COLO668 (cell line): ENCODE measurements at regions not wholly inside any gene's neighbourhood (a gene's known extent, or its start where the extent isn't known, plus 50 kb on each side); places are given as distances from the start of the nearest gene placed in this dataset.
"Not testable (repeated sequence)": the region's sequence is repeated elsewhere in the genome, so short reads cannot be mapped to it uniquely, and the experiment has no call there.

Experiments used
- DNase-seq: peaks from one replicate; lab custom pipeline; 2025; ENCODE audit not compliant: unreplicated experiment; lab: John Stamatoyannopoulos, UW

DNA sequence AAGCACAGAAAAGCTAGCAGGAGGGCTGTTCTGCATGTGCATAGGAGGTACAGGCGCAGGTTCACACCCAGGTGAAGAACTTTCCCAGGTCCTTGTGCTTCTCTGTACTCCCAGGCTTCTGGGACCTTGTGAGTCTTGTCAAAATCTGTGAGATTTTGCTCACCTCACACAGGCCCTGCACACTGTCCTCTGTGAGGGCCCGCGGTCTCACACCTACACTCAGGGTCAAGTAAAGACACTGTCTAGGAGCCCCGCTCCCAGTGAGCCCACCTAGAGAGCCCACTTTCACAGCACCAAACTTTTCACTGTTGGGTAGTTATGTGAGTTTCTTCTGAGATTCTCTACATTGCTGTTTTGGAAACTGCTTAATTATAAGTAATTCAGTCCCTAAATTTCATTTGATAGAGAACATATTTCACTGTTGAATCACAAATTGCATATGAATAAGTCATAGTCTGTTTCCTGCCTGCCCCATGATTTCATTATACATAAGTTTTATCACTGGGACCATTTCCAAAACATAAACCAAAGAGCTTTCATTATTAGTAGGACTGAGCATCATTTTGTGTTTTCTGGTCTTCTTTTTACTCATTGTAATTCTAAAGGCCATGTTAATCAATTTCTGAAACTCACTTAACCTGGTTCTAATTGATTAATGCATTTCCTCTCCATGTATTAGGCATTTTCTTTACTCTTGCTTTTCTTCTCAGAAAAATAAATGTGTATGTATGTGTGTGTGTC lies 234.2 kb upstream of the SPOPL start:
- DNase-seq = no peak

DNA sequence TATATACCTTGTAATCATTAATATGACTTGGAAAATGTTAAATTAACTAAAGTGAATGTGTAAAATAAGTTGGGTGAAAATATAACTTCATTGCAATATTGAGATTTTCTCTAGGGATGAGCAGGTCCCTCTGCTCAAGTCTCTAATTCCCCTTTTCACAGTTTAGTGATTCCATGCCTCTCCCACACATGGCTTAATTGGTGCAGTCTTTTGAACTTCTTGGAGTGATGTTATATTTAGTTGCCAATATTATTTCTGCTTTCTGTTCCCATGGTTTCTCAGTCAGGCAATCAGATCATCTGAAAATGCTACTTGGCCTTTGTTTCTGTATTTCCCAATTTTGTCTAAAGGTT lies 233.7 kb upstream of the SPOPL start:
- DNase-seq = no peak

DNA sequence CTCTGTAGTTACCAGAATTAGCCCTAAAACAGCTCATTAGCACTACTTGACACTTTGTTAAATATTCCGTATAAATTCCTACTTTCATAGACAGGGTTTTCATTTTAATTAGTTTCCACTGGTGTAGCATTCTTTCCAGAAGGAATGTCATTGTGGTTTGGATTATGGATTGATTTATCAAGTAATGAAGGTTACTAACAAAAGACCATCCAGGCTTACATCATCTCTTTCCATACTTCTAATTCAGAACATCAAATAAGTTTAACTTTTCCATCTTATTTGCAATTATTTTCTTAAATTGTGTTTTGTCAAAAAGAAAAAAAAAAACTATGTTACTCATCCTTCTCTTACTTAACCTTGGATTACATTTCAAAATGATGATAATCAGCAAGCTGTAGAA lies 231.8 kb upstream of the SPOPL start:
- DNase-seq = no peak

DNA sequence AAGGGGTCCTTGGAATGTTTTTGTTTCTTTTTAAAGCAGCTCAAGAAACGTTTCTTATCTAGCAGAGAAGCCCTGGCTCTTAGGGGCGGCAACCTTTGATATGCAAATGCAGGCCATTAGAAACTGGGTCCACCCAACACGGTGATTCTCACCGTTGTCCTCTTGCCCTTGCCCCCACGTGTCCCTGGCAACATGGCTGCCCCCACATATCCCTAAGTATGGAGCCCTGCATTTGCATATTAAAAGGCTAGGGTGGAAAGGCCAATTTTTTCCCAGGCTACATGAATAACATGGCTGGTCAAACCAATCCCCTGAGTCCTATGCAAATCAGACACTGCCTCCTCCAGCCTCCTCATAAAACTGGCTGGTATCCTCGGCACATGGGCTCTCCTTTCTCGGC lies 230.1 kb upstream of the SPOPL start:
- no peak for DNase-seq

DNA sequence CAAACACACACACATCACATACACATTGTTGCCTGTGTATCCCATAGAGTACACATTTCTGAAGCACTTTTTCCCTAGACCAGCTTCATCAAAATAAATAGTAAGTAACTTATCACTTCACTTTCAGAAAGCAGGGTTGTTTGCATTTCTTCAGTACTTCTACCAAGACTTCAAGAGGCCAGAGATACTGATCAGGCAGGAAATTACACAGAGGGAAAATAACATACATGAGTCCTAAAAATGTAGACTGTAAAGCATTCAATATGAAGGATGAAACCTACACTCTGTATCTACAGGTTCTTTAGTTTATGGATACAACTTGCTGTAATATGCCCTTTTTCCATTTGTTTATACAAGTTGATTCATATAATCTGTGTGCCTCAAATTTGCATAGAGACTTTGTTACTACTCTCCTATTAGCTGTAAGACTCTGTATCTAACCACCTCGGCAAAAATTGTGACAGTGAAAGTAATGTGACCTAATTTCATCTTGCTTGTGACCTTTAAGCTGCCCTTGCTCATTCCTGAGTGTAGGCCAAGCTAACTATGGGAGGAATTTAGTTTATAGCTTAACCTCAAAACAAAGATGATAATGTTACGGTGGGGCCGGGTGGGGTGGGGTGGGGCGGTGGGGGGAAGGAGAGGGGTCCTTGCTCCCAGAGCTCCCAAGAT lies 228.9 kb upstream of the SPOPL start:
- no peak for DNase-seq

GRCh38 chr2:138273280-138273679 lies 228.3 kb upstream of the SPOPL start:
- not testable (repeated sequence) for DNase-seq

- DNase-seq = no peak
These were observed 226.9 kb upstream of the SPOPL start for GRCh38 chr2:138274421-138275291.

DNA sequence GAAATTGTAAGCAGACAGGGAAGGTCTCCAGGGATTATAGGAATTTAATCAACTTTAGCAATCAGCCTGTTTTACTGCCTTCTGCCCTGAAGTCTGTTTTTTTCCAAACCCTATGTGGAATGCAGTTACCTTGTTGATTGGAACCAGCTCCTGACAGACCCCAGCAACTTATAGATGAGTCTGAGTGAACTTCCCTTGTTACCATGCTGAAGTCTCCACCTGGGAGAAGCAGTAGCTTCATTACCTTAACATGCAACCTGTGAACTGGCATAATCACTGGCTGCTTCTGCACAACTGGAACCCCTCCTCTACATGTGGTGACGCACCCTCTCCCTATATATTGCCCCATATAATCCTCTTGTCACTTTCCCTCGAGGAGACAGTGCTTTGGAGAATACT lies 226.3 kb upstream of the SPOPL start:
- no peak for DNase-seq

GRCh38 chr2:138275881-138276280 lies 225.7 kb upstream of the SPOPL start:
- DNase-seq = no peak

- DNase-seq = no peak
These were observed 225.2 kb upstream of the SPOPL start for GRCh38 chr2:138276339-138276738.

- DNase-seq = no peak
These were observed 224.5 kb upstream of the SPOPL start for GRCh38 chr2:138277062-138277461.

DNA sequence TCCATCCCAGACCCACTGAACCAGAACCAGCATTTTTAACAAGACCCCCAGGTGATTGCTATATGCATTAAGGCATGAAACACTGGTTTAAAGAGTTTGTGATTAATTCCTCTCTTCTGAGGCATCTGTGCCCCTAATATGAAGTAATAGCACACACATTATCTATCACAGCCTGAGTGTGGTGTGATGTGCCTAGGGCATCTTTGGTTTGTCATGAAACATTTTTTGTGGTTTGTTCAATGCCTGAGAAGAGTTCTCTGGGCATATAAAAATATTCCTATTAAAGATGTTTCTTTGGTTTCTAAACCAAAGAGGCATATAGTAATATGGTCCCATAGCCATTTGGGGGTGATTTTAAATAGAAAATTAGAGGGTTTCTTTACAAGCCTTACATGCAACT lies 221.7 kb upstream of the SPOPL start:
- DNase-seq = no peak

- DNase-seq = no peak
These were observed 220.4 kb upstream of the SPOPL start for GRCh38 chr2:138280999-138281695.

- DNase-seq = no peak
These were observed 219.4 kb upstream of the SPOPL start for GRCh38 chr2:138282014-138282672.

GRCh38 chr2:138291805-138292204 lies 209.8 kb upstream of the SPOPL start:
- no peak for DNase-seq

GRCh38 chr2:138293045-138293444 lies 208.5 kb upstream of the SPOPL start:
- DNase-seq = no peak

DNA sequence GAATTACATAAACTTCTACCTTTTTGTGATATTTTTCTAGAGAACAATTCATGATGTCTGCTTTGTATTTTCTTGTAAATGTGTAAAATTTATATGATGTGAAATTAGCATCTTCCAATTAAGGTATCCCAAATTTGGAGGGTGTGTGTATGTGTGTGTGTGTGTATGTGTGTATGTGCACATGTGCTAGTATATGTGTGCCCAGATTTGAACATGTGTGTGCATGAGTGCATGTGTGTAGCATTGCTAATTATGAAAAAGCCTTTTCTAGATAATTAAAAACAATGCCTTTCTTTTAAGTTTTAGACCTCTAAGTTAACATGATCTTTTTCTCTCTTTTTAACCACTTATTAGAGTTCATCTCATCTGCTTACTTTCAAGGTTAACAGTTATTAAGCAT lies 208.0 kb upstream of the SPOPL start:
- DNase-seq = no peak

DNA sequence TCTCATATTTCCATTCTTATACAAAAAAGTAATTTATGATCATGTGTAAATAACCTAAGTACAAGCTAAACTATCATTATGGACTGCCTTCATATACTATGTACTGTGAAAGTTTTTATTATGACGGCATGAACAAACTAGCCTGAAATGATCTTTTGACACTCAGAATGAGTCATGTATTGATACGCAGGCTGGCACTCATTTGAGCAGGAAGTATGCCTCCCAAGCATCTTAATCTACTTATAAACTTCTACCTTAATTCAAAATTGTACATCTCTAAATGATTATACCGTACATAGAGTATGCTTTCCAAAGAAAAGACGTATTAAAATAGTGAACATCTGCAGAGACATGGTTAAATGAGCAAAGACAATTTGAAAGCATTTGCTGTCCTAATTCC lies 207.1 kb upstream of the SPOPL start:
- DNase-seq = no peak

DNA sequence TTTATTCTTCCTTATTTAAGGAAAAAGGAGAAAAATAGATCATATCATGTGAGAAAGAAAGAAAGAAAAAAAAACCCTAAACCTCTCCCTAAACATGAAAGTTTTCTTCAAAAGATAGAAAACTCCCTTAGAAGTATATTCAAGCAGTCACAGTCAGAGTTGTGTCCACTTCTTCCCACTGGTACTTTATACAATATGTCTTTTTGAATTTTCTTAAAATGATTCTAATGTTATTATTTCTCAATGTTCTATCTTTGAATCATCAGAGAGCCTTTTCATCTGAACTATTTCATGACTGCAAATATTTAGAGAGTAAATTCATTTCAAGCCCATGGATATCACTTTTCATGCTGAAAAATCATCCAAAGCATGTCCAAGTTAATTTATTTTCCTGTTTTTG lies 205.2 kb upstream of the SPOPL start:
- DNase-seq = no peak

GRCh38 chr2:138298120-138298814 lies 203.3 kb upstream of the SPOPL start:
- DNase-seq = no peak
